Neuronal stem cell (in vitro differentiated cells): ENCODE measurements at regions not wholly inside any gene's neighbourhood (a gene's known extent, or its start where the extent isn't known, plus 50 kb on each side); places are given as distances from the start of the nearest gene placed in this dataset.

ENCODE experiments used
- DNase-seq: peaks from one replicate; pipeline ENCODE4 v3.0.0-alpha.2; 2013; ENCODE audit warnings: low spot score
- H2AFZ ChIP-seq: one replicate; pipeline ENCODE4 v1.6.1; 2013; ENCODE audit warnings: mild to moderate bottlenecking, low read length, inconsistent platforms
- H2AK5ac ChIP-seq: 2 replicates; pipeline ENCODE4 v1.6.1; 2013; ENCODE audit warnings: low read depth, mild to moderate bottlenecking, inconsistent platforms, low read length, moderate library complexity, mixed read lengths
- H2BK120ac ChIP-seq: 2 replicates; pipeline ENCODE4 v1.6.1; 2013; ENCODE audit warnings: low read depth, mild to moderate bottlenecking, inconsistent platforms, low read length, moderate library complexity, mixed read lengths
- H2BK12ac ChIP-seq: one replicate; pipeline ENCODE4 v1.6.1; 2013; ENCODE audit warnings: low read length, inconsistent platforms
- H2BK15ac ChIP-seq: 2 replicates; pipeline ENCODE4 v1.6.1; 2013; ENCODE audit warnings: mild to moderate bottlenecking, low read length, inconsistent platforms, mixed read lengths
- H2BK5ac ChIP-seq: one replicate; pipeline ENCODE4 v1.6.1; 2013; ENCODE audit warnings: inconsistent platforms, mild to moderate bottlenecking, low read length, moderate library complexity
- H3K14ac ChIP-seq: one replicate; pipeline ENCODE4 v1.6.1; 2013; ENCODE audit warnings: low read length, inconsistent platforms
- H3K18ac ChIP-seq: 2 replicates; pipeline ENCODE4 v1.6.1; 2013; ENCODE audit warnings: low read length, inconsistent platforms
- H3K23ac ChIP-seq: 2 replicates; pipeline ENCODE4 v1.6.1; 2013; ENCODE audit warnings: low read depth, mild to moderate bottlenecking, mixed read lengths, low read length, inconsistent platforms; ENCODE audit not compliant: poor library complexity
- H3K27ac ChIP-seq: replicated peaks from 3 replicates; pipeline ENCODE4 v1.5.1; 2013; ENCODE audit warnings: low read length, inconsistent platforms
- H3K27me3 ChIP-seq, 3 experiments: 2 replicates each; pipeline ENCODE4 v1.6.1; 2013; ENCODE audit warnings: low read length in 3 of 3, mild to moderate bottlenecking in 2 of 3, inconsistent platforms in 1 of 3, low read depth in 1 of 3, mixed read lengths in 1 of 3, moderate library complexity in 1 of 3; ENCODE audit not compliant: control insufficient read depth in 3 of 3, insufficient read depth in 3 of 3
- H3K36me3 ChIP-seq, 2 donors: replicated peaks in 1 of 2; 2 replicates each; pipeline ENCODE4 v1.6.1; 2013; ENCODE audit warnings: low read length in 2 of 2; ENCODE audit not compliant: control insufficient read depth in 2 of 2, insufficient read depth in 2 of 2
- H3K4ac ChIP-seq: 2 replicates; pipeline ENCODE4 v1.6.1; 2013; ENCODE audit warnings: inconsistent platforms, mild to moderate bottlenecking, low read length, moderate library complexity
- H3K4me1 ChIP-seq, 2 donors: 1 replicate in 1 of 2; 2 replicates in 1 of 2; pipeline ENCODE4 v1.6.1; 2013; ENCODE audit warnings: low read length in 2 of 2, low read depth in 1 of 2; ENCODE audit not compliant: control insufficient read depth in 2 of 2, insufficient read depth in 1 of 2
- H3K4me2 ChIP-seq: one replicate; pipeline ENCODE4 v1.6.1; 2013; ENCODE audit warnings: mild to moderate bottlenecking, low read length, inconsistent platforms; ENCODE audit not compliant: insufficient read depth, poor library complexity, severe bottlenecking
- H3K4me3 ChIP-seq, 2 donors: 2 replicates each; pipeline ENCODE4 v1.5.1; 2013; ENCODE audit warnings: low read length in 2 of 2, mild to moderate bottlenecking in 2 of 2, inconsistent platforms in 1 of 2, moderate library complexity in 1 of 2
- H3K79me1 ChIP-seq: one replicate; pipeline ENCODE4 v1.6.1; 2013; ENCODE audit warnings: low read depth, mild to moderate bottlenecking, inconsistent platforms, low read length, moderate library complexity
- H3K9ac ChIP-seq: one replicate; pipeline ENCODE4 v1.6.1; 2013; ENCODE audit warnings: mild to moderate bottlenecking, low read depth, low read length, inconsistent platforms; ENCODE audit not compliant: poor library complexity
- H3K9me3 ChIP-seq, 2 donors: replicated peaks in 1 of 2; 2 replicates each; pipeline versions ENCODE3 to v1.6.1; 2013; ENCODE audit warnings: low read length in 2 of 2, mild to moderate bottlenecking in 2 of 2, inconsistent platforms in 1 of 2, low read depth in 1 of 2, mixed read lengths in 1 of 2, moderate library complexity in 1 of 2; ENCODE audit not compliant: control insufficient read depth in 2 of 2, insufficient read depth in 1 of 2
- H4K8ac ChIP-seq: one replicate; pipeline ENCODE4 v1.6.1; 2013; ENCODE audit warnings: low read depth, mild to moderate bottlenecking, inconsistent platforms, low read length, moderate library complexity
- H4K91ac ChIP-seq: one replicate; pipeline ENCODE4 v1.6.1; 2013; ENCODE audit warnings: low read length, low read depth, mild to moderate bottlenecking, inconsistent platforms; ENCODE audit not compliant: poor library complexity
- WGBS, 2 donors: extraction: QIAGEN DNeasy Blood & Tissue Kit; methylation state at CpG; one replicate each; pipeline ENCODE4 v1.1.7; 2013; ENCODE audit warnings: missing lambda C conversion rate in 2 of 2, mixed read lengths in 1 of 2; ENCODE audit not compliant: insufficient read length in 2 of 2, insufficient replicate concordance in 1 of 2; ENCODE audit errors: extremely low coverage in 2 of 2; 5-methylcytosine and 5-hydroxymethylcytosine counted together

GRCh38 chr10:47121336-47121735, 178.7 kb upstream of the GDF10 start:
- DNase-seq = no peak
- Histone ChIP-seq H3K9ac (no peak overlapping the region), H2BK12ac (no peak overlapping the region), H3K27me3 (no peaks in the 10 kb centered on the region), H3K18ac (no peak overlapping the region), H3K9me3 (peaks cover 0 to 9% of the 10 kb centered on the region in 2 donors), H3K4me2 (no peak overlapping the region), H3K79me1 (no peaks in the 10 kb centered on the region), H3K23ac (no peak overlapping the region), H2BK15ac (no peak overlapping the region), H3K4me1 (peaks cover 0 to 1% of the 10 kb centered on the region in 2 donors), H3K36me3 (no peaks in the 10 kb centered on the region), H2AK5ac (no peak overlapping the region), H3K27ac (no peak overlapping the region), H2BK5ac (no peak overlapping the region), H2BK120ac (no peak overlapping the region), H3K4me3 (no peak overlapping the region), H3K4ac (no peak overlapping the region), H4K8ac (no peak overlapping the region), H3K14ac (no peak overlapping the region), H2AFZ (peak overlapping the region; percentile 47), H4K91ac (no peak overlapping the region)
- no CpG with 5 or more reads among the region's 7 CpGs for WGBS, 2 donors

GRCh38 chr10:47123716-47124288, 176.2 kb upstream of the GDF10 start:
- H3K79me1 ChIP-seq = no peaks in the 10 kb centered on the region
- no peak overlapping the region for H3K4me2 ChIP-seq
- peak overlapping the region; percentile 27 for H3K18ac ChIP-seq
- H2AK5ac ChIP-seq = no peak overlapping the region
- H2BK120ac ChIP-seq = no peak overlapping the region
- no peak overlapping the region for H3K4ac ChIP-seq
- H2AFZ ChIP-seq = no peak overlapping the region
- H3K27ac ChIP-seq = no peak overlapping the region
- no peak overlapping the region for H3K23ac ChIP-seq
- no peak overlapping the region for H2BK5ac ChIP-seq
- no peak overlapping the region for H3K4me3 ChIP-seq
- H3K36me3 ChIP-seq = no peaks in the 10 kb centered on the region
- peaks cover 0 to 1% of the 10 kb centered on the region in 2 donors for H3K4me1 ChIP-seq
- H3K9ac ChIP-seq = no peak overlapping the region
- DNase-seq = no peak
- no CpG with 5 or more reads among the region's 6 CpGs for WGBS, 2 donors
- H2BK12ac ChIP-seq = no peak overlapping the region
- H2BK15ac ChIP-seq = no peak overlapping the region
- H3K14ac ChIP-seq = no peak overlapping the region
- H3K27me3 ChIP-seq = no peaks in the 10 kb centered on the region
- H3K9me3 ChIP-seq = peaks cover 0 to 9% of the 10 kb centered on the region in 2 donors
- no peak overlapping the region for H4K8ac ChIP-seq
- no peak overlapping the region for H4K91ac ChIP-seq

DNA sequence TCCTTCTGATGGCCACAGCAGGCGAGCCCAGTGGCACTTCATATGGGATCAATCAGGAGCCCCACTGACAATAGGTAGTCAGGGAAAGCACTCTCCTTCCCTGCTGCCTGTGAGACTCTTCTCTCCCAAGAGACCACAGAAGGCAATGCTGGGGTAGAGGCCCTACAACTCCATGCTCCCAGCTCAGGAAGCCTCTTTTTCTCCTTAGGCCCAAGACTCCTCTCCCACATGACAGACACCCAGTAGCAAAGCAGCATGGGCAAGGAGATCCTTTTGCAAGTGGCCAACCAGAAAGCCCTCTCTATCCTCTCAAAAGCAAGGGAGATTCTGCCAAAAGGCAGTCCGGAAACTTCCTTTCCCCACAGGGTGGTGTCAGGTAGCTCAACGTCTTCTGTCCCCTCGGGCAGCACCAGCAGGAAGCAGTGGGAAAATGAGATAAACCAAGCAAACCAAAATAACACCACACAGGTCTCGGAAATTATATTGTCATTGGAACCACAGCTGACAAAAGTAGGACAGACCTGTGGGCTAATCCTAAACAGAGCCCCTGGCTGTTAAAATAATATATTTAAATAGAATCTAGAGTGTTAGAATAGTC, 172.7 kb upstream of the GDF10 start:
- peak overlapping the region; percentile 18 for H2AFZ ChIP-seq
- no peaks in the 10 kb centered on the region for H3K36me3 ChIP-seq
- H3K9me3 ChIP-seq = peaks cover 0 to 9% of the 10 kb centered on the region in 2 donors
- DNase-seq = no peak
- H3K27ac ChIP-seq = no peak overlapping the region
- no peak overlapping the region for H3K4ac ChIP-seq
- no peaks in the 10 kb centered on the region for H3K79me1 ChIP-seq
- H3K4me3 ChIP-seq = no peak overlapping the region
- H3K18ac ChIP-seq = no peak overlapping the region
- H3K27me3 ChIP-seq = no peaks in the 10 kb centered on the region
- no peaks in the 10 kb centered on the region for H3K4me1 ChIP-seq
- H4K8ac ChIP-seq = no peak overlapping the region
- H2BK15ac ChIP-seq = no peak overlapping the region
- no peak overlapping the region for H2BK5ac ChIP-seq
- H2BK120ac ChIP-seq = no peak overlapping the region
- no peak overlapping the region for H2BK12ac ChIP-seq
- H3K9ac ChIP-seq = no peak overlapping the region
- no peak overlapping the region for H4K91ac ChIP-seq
- H2AK5ac ChIP-seq = no peak overlapping the region
- WGBS, 2 donors = no CpG with 5 or more reads among the region's 5 CpGs
- no peak overlapping the region for H3K23ac ChIP-seq
- H3K4me2 ChIP-seq = no peak overlapping the region
- no peak overlapping the region for H3K14ac ChIP-seq

- Histone ChIP-seq H3K23ac (no peak overlapping the region), H3K9me3 (no peaks in the 10 kb centered on the region), H3K36me3 (no peaks in the 10 kb centered on the region), H3K18ac (no peak overlapping the region), H4K8ac (no peak overlapping the region), H3K4me3 (no peak overlapping the region), H3K27ac (no peak overlapping the region), H2BK120ac (no peak overlapping the region), H2BK15ac (no peak overlapping the region), H3K4me2 (no peak overlapping the region), H3K9ac (no peak overlapping the region), H3K4me1 (no peaks in the 10 kb centered on the region), H2BK12ac (no peak overlapping the region), H2BK5ac (no peak overlapping the region), H4K91ac (no peak overlapping the region), H3K4ac (no peak overlapping the region), H3K14ac (no peak overlapping the region), H2AK5ac (no peak overlapping the region), H3K27me3 (no peaks in the 10 kb centered on the region), H3K79me1 (no peaks in the 10 kb centered on the region), H2AFZ (no peak overlapping the region)
- DNase-seq = no peak
Measured at GRCh38 chr10:47130491-47130890, 169.5 kb upstream of the GDF10 start.
